UCSD-AML1 (cell line): ENCODE measurements at regions not wholly inside any gene's neighbourhood (a gene's known extent, or its start where the extent isn't known, plus 50 kb on each side); places are given as distances from the start of the nearest gene placed in this dataset.

Experiments used
- DNase-seq: peaks from one replicate; lab custom pipeline; 2025; ENCODE audit not compliant: unreplicated experiment; lab: John Stamatoyannopoulos, UW

GRCh38 chr2:146278881-146279280, 1565.9 kb upstream of the ACVR2A start:
- no peak for DNase-seq

- no peak for DNase-seq
Observed at GRCh38 chr2:146271131-146271831, 1573.5 kb upstream of the ACVR2A start.

DNA sequence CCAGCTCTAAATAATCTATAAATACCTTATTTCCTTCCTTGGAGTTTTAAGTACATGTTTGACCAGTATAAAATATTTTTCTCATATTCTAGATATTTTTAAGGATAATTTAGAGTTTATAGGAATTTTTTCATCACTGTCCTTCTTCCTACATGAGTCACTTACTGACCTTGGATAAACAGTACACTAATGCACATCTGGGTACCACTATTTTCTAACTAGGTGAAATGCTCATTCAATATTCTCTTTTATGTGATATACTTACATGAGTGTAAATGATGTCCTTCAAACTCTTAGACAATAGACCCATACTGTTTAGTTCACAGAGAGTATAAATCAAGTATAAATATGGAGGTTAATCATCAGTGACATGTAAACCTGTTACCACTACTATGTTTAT, 1574.2 kb upstream of the ACVR2A start:
- no peak for DNase-seq

DNA sequence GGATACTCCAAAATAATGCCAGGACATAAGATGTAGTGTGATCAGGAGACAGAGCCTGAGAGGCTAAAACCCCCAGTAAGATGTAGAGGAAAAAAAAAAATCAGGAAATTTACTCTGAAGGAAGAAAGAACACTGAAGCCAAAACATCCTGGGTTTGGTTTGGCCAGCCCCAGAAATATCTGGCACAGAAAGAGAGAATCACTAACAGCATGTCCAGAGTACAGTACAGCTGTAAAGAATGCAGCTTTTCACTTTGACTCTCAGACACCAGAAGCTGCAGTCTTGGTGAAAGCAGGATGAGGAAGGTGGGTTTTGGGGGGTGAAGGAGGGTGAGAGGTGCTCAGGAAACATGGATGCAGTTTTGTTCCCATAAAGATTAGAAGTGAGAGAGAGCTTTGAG, 1577.7 kb upstream of the ACVR2A start:
- no peak for DNase-seq

- no peak for DNase-seq
Observed at GRCh38 chr2:146265656-146266055, 1579.2 kb upstream of the ACVR2A start.

- no peak for DNase-seq
Observed at GRCh38 chr2:146262606-146263005, 1582.2 kb upstream of the ACVR2A start.

DNA sequence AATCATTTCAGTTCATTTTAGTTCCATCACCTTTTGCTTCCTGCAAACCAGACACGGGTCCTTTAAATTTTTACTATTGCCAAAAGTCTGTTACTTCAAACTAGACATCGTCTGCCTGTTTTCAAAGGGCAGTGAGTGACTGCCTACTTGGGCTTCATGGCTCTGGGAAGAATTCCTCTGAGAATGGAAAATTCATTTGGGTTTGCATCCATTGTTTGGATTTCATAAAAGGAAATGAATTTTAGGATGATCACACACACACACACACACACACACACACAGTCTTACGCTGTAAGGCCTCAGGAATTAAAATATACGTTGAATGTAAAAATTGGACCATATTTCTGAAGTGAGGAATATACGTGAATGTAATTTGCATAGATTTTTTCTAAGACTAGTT, 1584.3 kb upstream of the ACVR2A start:
- no peak for DNase-seq

DNA sequence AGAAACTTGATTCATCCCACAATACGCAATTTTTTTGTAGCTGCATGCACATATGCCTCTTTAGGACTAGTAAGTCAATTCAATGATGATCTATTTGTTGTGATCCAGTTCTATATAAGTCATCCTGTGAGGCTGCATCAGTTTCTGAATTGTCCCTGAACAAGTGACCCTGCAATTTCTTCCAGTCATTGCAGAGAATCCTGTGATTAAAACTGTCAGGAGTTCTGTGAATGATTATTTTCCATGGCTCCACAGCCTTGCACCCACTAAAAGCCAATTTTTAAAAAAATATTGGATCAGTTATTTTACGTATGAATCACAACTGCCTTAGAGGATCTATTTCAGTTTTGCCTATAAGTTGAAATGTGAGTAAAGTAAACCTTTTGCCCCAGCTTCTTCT, 1585.0 kb upstream of the ACVR2A start:
- DNase-seq, result no peak

GRCh38 chr2:146258071-146258470, 1586.8 kb upstream of the ACVR2A start:
- DNase-seq, result no peak

DNA sequence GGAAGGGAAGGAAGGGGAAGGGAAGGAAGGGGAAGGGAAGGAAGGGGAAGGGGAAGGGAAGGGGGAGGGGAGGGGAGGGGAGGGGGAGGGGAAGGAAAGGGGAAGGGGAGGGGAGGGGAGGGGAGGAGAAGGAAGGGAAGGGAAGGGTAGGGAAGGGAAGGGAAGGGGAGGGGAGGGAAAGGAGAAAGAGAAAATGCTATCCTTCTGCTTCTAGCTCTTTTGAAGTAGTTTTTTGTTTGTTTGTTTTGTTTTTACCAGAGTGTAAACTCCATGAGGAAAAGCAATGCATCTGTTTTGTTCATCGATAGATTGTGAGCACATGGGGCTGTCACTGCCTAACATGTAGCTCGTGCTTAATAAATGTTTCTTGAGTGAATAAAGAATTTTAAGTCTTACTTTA, 1592.7 kb upstream of the ACVR2A start:
- no peak for DNase-seq

DNA sequence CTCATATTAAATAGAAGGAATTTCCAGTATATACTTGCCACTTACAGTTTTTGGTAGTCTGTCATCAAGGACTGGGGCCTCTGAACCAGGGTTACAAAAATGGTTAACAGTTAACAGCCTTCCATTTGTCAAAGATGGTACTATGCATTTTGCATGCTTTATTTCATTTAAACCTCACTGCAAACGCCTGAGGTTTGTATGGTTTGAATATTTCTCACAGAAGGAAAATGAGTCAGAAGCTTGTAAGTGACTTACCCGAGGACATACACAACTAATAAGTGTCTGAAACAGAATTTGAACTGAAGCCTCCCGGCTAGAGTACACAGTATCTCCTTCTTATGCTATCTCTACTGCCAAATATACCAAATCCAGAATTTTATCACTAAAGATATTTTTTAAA, 1593.5 kb upstream of the ACVR2A start:
- DNase-seq, result no peak

DNA sequence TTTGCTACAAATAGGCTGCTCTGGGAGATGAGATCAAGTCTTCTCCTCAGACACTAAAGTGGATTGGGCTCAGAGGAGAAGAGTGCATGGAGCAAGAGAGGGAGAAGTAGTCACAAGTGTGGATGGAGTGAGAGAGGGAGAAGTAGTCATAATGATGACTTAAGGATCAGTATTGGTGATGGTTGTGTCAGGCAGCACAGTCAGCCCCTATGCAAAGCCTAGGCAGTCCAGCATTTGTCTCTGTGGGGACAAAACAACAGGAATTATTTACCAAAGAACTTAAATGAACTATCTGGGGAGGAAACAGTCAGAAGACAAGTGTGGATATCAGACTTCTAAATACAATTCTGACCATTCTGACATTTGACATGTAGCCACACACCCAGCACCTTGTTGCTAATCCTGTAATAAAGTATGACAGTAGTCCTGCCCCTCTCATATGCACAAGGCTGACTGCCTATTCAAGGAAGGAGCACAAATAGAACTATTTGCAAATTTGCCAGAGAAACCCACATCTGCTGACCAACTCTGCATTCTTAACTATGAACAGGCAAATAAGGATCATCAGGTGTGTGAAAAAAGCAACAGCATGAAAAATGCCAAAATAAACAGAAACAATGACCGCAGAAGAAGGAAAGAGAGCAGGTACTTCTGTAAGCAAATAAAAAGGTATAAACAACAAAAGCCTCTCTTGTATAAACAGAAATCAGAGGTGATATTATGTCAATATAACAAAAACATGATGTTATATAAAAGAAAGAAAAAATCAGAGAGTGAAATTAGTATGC, 1597.9 kb upstream of the ACVR2A start:
- DNase-seq, result no peak

- DNase-seq, result no peak
Observed at GRCh38 chr2:146246002-146246735, 1598.7 kb upstream of the ACVR2A start.

- no peak for DNase-seq
Observed at GRCh38 chr2:146244830-146245229, 1600.0 kb upstream of the ACVR2A start.

GRCh38 chr2:146244131-146244530, 1600.7 kb upstream of the ACVR2A start:
- no peak for DNase-seq

- no peak for DNase-seq
Observed at GRCh38 chr2:146241023-146241422, 1603.8 kb upstream of the ACVR2A start.

DNA sequence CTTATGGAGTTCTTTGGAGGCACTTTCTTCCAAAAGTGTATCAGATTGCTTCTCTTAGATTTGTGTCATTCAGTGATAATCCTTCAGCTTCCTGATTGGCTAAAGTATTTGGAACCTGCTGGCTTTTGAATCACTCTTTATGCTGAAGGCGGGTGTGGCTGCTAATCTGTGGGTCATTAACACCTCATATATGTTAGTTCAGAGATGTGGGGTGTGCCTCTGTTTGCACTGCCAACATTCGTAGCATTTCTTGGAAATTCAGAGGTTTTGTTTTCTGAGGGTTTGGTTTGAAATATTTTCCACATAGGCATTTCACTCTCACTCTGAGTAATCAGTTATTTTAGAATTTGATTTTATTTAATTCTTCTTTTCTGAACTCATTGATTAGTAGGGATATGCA, 1604.4 kb upstream of the ACVR2A start:
- no peak for DNase-seq

- DNase-seq, result no peak
Observed at GRCh38 chr2:146239392-146240135, 1605.3 kb upstream of the ACVR2A start.

- DNase-seq, result no peak
Observed at GRCh38 chr2:146238254-146238966, 1606.4 kb upstream of the ACVR2A start.

DNA sequence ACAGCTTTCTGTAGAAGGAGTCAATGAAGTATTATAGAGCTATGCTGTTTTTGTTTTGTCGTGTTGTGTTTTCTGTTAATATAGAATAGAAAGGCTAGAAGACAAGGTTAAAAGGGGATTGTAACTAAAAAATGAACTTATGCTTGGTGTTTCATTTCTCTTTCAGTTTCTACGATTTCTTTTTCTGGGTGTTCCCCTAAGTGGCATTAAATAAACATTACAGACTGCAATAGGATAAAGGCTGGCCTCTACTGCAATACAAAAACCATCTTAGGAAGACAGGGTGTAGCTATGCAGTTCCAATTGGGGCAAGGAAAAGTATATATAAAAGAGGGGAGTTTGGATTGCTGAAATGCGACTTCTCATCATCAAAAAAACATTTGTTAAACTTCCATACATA, 1609.7 kb upstream of the ACVR2A start:
- no peak for DNase-seq
